GM23248 (cell line): ENCODE measurements at regions not wholly inside any gene's neighbourhood (a gene's known extent, or its start where the extent isn't known, plus 50 kb on each side); places are given as distances from the start of the nearest gene placed in this dataset.

Experiments used
- EZH2 ChIP-seq: fragments of 200-600 bp; sonication (generic); IDR thresholded peaks from 2 replicates; pipeline ENCODE4 v1.6.1; 2018; ENCODE audit warnings: antibody characterized with exemption, mild to moderate bottlenecking; ENCODE audit not compliant: insufficient read depth, poor library complexity, severe bottlenecking
- EZH2phosphoT487 ChIP-seq: fragments of 200-600 bp; sonication (generic); IDR thresholded peaks from 2 replicates; pipeline ENCODE4 v1.6.1; 2018; ENCODE audit warnings: antibody characterized with exemption, moderate library complexity, mild to moderate bottlenecking, low read depth; ENCODE audit not compliant: insufficient read depth

- no peak for TF ChIP-seq EZH2
- TF ChIP-seq EZH2phosphoT487 = no peak
These were observed 365.7 kb upstream of the TNP1 start for GRCh38 chr2:217225596-217225995.
